Activated T-cell treated with anti-CD3 and anti-CD28 coated beads, Interleukin-2, amount 50 U/mL, for 4 hours (primary cell): ENCODE measurements at regions not wholly inside any gene's neighbourhood (a gene's known extent, or its start where the extent isn't known, plus 50 kb on each side); places are given as distances from the start of the nearest gene placed in this dataset.
"Not testable (repeated sequence)": the region's sequence is repeated elsewhere in the genome, so short reads cannot be mapped to it uniquely, and the experiment has no call there.

Experiments used
- ATAC-seq, 2 donors: fragments of 200-7000 bp; cut with Tn5 transposase; one replicate each; pipeline ENCODE4 v1.10.0; 2021
- DNase-seq: peaks from one replicate; pipeline ENCODE4 v3.0.0-alpha.2; 2020
- H3K27me3 Mint-ChIP-seq: one replicate; pipeline ENCODE4 v1.8.0; 2021; ENCODE audit warnings: low read depth, mixed read lengths
- H3K36me3 Mint-ChIP-seq: one replicate; pipeline ENCODE4 v1.8.0; 2022; ENCODE audit warnings: mixed read lengths; ENCODE audit not compliant: insufficient read depth
- H3K4me1 Mint-ChIP-seq: one replicate; pipeline ENCODE4 v1.8.0; 2021; ENCODE audit warnings: low read depth, mixed read lengths
- H3K4me3 Mint-ChIP-seq: one replicate; pipeline ENCODE4 v1.8.0; 2021; ENCODE audit warnings: mild to moderate bottlenecking, moderate library complexity, mixed read lengths
- H3K9me3 Mint-ChIP-seq: one replicate; pipeline ENCODE4 v1.8.0; 2021; ENCODE audit warnings: mixed read lengths

DNA sequence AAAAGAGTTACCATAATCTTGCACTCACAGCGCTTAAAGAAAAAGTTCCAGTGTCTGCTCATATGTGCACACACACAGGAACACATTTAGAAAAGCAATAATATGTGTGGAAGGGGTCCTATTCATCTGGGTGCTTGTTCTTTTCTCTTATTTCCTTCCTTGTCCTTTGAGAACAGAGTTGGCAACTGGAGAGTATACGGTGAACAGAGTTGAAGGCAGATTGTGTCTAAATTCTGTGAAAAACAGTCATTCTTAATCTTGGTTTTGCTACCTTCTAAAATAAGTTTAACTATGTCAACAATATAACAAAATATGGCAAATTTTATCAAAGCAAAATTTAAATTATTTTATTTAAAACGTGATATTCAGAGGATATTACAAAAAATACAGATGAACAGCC is 365.1 kb upstream of the NOCT start:
- DNase-seq (no peak), ATAC-seq (no peak)
- no peaks in the 10 kb centered on the region for H3K4me1 Mint-ChIP-seq

DNA sequence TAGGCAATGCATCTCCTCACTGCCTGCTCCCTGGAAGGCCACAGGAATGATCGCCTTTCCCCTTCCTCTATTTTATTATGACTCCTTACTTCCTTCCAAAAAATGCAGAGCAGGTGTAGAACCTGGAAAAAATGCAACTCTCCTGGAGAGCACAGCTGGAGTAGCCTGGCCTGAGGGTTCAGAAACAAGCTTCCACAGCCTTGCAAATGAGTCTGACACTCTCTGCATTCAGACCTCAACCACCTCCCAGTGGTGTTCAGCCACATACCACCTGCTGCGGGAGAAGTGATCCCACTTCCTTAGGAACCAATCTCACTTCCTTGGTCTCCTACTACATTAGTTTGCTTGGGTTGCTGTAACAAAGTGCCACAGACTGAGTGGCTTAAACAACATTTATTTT is 368.1 kb upstream of the NOCT start:
- Mint-ChIP-seq H3K27me3 (peaks cover 5% of the 10 kb centered on the region), H3K36me3 (no peaks in the 10 kb centered on the region), H3K4me1 (no peaks in the 10 kb centered on the region), H3K4me3 (no peak overlapping the region), H3K9me3 (peaks cover 2% of the 10 kb centered on the region)
- DNase-seq (no peak), ATAC-seq (no peak)

More for the DNA sequence above, 365.1 kb upstream of the NOCT start:
- peaks cover 5% of the 10 kb centered on the region for H3K27me3 Mint-ChIP-seq
- H3K4me3 Mint-ChIP-seq = no peak overlapping the region
- peaks cover 3% of the 10 kb centered on the region for H3K9me3 Mint-ChIP-seq
- no peaks in the 10 kb centered on the region for H3K36me3 Mint-ChIP-seq

DNA sequence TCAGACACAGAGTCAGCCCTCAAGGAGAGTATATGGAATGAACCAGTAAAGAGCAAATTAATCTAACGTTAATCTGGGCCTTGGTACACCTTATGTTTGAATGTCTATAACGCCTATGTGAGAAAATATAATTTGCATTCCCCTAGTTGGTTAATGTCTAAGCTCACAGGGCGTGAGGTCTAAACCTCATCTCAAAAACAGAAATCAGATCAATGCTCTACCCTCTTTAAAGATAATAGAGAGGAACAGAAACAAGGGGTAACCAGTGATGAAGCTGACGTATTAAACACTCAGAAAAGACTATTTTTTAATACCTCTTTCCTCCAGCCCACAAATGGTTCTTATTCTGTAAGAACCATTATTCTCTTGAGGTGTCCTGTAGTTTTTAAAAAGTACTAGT is 369.2 kb upstream of the NOCT start:
- H3K9me3 Mint-ChIP-seq = no peaks in the 10 kb centered on the region
- DNase-seq (no peak), ATAC-seq (no peak)
- no peak overlapping the region for H3K4me3 Mint-ChIP-seq
- no peaks in the 10 kb centered on the region for H3K4me1 Mint-ChIP-seq
- peaks cover 7% of the 10 kb centered on the region for H3K27me3 Mint-ChIP-seq
- no peaks in the 10 kb centered on the region for H3K36me3 Mint-ChIP-seq

DNA sequence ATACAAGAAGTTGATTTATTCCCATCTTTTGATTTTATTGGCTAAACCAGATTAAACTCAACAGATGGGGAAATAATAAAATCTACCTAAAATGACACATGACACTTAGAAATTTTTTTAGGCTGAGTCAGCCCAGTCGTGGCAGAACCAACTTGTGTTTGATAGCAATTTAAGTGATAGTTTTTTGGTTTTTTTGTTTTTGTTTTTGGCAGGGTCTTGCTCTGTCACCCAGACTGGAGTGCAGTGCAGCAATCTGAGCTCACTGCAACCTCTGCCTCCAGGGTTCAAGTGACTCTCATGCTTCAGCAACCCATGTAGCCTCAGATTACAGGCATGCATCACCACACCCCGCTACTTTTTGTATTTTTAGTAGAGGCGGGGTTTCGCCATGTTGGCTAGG is 370.3 kb upstream of the NOCT start:
- no peak overlapping the region for H3K4me3 Mint-ChIP-seq
- DNase-seq (no peak), ATAC-seq (no peak)
- no peaks in the 10 kb centered on the region for H3K9me3 Mint-ChIP-seq
- H3K4me1 Mint-ChIP-seq = no peaks in the 10 kb centered on the region
- no peaks in the 10 kb centered on the region for H3K36me3 Mint-ChIP-seq
- H3K27me3 Mint-ChIP-seq = peaks cover 5% of the 10 kb centered on the region

DNA sequence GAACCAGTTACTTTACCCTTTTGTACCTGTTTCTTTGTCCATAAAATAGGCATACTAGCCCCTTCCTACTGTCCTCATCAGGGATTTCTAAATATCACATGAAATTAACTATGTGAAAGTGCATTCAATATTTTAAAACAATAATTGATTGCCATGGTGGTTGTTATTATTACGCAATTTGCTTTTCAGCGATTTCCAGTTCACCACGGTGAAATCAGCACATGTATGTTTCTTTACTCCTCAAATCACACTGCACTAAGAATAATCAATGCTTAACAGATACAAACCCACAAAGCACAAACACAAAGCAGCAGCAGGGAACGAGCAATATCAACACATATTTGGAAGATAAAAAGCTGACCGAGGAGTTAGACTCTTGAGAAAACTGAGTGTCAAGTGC is 371.3 kb upstream of the NOCT start:
- no peaks in the 10 kb centered on the region for H3K36me3 Mint-ChIP-seq
- peaks cover 2% of the 10 kb centered on the region for H3K27me3 Mint-ChIP-seq
- no peaks in the 10 kb centered on the region for H3K9me3 Mint-ChIP-seq
- ATAC-seq (no peak), DNase-seq (no peak)
- no peak overlapping the region for H3K4me3 Mint-ChIP-seq
- H3K4me1 Mint-ChIP-seq = no peaks in the 10 kb centered on the region

DNA sequence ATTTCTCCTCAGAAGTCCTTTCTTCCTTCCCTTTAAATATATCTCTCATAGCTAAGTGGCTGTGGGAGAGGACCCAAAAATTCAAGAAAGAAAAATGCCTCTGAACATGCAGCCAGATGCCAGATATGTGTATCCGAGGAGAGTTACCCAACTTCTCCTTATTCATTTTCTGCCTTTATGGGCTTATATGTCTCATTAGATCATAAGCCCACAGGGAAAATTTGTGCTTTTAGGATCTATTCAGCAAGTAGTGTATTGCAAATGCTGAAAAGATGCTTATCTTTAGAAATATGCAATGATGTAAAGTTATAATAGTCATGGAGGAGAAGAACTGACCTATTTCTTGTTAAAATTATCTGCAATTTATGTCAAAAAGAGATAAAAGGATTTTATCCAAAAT is 371.8 kb upstream of the NOCT start:
- Mint-ChIP-seq H3K4me3 (no peak overlapping the region), H3K9me3 (no peaks in the 10 kb centered on the region), H3K27me3 (peaks cover 2% of the 10 kb centered on the region), H3K36me3 (no peaks in the 10 kb centered on the region), H3K4me1 (no peaks in the 10 kb centered on the region)
- ATAC-seq (no peak), DNase-seq (no peak)

DNA sequence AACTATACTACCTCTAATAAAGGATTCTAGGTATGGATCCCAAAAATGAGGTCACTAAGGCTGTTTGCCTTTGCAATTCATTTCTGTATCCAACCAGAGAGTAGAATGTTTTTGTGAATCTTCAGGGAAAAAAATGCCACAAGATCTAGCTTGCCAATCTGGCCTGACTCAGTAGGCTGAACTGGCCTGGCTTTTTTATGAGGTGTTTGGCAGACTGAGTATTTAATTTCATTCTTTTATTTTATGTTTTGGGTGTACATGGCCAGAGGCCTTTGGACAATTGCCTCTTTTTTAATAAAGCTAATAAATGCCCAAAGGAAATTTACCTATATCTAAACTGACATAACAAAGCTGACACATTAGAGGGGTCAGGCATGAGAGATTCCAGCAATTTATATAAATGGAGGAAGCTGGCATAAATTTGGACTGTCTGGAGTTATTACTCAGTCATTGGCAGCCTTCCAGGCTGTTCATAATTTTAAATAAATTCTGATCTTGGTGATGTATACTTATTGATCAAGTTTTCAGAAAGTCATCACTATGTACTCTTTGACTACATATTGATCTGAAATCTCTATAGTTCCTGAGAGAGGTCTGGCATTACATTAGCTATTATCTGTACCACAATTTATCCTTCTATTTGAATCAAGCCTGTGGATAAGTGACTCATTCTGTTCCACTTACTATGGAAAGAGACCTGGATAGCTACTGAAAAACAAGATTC is 376.4 kb upstream of the NOCT start:
- DNase-seq (no peak), ATAC-seq (no peak)
- no peaks in the 10 kb centered on the region for H3K36me3 Mint-ChIP-seq
- no peaks in the 10 kb centered on the region for H3K9me3 Mint-ChIP-seq
- H3K27me3 Mint-ChIP-seq = peaks cover 2% of the 10 kb centered on the region
- H3K4me3 Mint-ChIP-seq = no peak overlapping the region
- no peaks in the 10 kb centered on the region for H3K4me1 Mint-ChIP-seq

DNA sequence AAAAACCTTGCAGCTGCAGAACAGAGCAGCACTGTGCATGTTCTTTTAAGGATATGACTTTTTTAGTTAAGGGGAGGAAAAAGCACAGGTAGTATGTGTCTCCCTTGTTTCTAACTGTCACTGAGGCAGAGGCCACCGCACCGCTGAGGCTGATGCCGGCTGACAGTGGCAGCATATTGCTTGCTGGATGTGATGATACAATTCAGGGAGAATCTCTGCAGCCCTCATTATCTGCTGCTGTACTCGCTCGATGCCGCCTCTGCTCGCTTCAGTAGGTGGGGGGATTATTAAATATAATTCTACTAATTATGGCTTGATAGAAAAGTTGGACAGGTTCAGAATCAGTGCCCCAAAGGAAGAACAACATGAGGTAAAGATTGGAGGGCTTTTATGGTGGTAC is 378.8 kb upstream of the NOCT start:
- Mint-ChIP-seq H3K27me3 (peaks cover 1% of the 10 kb centered on the region), H3K4me3 (no peak overlapping the region), H3K9me3 (peaks cover 3% of the 10 kb centered on the region), H3K4me1 (no peaks in the 10 kb centered on the region), H3K36me3 (no peaks in the 10 kb centered on the region)
- DNase-seq = no peak
- no peak for ATAC-seq

DNA sequence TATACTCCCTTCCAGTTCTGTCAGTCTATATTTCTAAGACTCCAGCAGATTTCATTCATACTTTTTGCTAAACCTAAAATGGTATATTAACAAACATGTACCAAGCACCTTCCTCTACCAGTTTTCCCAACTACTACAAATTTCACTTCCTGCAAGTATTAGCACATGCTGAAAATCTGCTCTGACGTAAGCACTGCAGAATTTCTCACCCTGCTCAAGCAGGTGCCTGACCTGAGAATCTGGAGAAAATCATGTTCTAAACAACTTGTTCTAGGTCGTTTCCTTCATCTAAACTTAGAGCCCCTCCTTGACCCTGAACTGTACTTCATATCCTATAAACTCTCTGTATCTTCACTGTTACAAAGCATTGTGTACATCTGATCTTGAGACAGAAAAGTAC is 380.7 kb upstream of the NOCT start:
- Mint-ChIP-seq H3K4me1 (no peaks in the 10 kb centered on the region), H3K36me3 (no peaks in the 10 kb centered on the region), H3K9me3 (peaks cover 3% of the 10 kb centered on the region), H3K27me3 (no peaks in the 10 kb centered on the region), H3K4me3 (no peak overlapping the region)
- DNase-seq (no peak), ATAC-seq (no peak)

DNA sequence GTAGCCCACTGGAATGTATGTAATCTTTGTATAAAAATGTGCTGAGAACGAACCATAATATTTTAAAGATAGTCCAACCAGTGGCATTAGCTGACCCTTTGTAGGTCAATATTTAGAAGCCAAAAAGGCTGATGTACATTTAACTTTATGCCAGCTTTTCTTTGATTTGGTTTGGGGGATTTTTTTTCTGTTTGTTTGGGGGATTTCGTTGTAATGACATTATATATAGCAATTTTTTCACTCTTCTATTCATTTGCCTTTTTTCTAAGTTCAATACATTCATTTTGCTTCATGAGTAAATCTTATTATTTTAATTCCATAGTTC is 382.0 kb upstream of the NOCT start:
- H3K4me3 Mint-ChIP-seq = no peak overlapping the region
- no peaks in the 10 kb centered on the region for H3K36me3 Mint-ChIP-seq
- ATAC-seq (no peak), DNase-seq (no peak)
- H3K27me3 Mint-ChIP-seq = no peaks in the 10 kb centered on the region
- peaks cover 3% of the 10 kb centered on the region for H3K9me3 Mint-ChIP-seq
- H3K4me1 Mint-ChIP-seq = no peaks in the 10 kb centered on the region

DNA sequence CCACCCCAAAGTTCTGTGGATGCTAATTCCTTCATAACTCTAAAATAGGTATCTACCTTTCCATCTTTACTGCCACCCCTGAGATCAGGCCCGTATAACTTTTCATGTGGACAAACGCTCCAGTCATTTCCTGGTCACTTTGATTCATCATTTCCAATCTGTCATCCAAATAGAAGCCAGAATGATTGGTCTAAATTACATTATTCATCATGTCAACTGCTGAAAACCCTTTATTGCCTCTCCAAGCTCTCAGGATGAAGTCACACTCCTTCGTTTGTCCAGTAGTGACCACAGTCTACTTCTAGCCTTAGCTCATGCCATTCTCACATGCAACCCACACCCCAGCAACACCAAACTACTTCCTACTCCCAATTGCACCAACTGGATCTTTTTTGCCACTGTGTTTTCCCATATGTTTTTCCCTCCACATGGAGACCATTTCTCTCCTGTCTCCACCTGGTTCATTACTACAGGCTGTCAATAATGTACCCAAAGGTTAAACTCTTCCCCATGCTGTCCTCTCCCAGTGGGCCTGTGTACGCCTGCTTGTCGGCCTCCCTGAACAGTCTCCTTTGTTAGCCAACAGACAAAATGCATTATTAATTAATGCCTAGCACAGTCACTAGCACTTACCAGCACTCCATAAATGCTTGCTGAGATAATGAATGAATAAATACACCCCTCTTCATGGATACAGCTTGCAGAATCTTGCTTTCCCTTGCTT is 382.6 kb upstream of the NOCT start:
- no peaks in the 10 kb centered on the region for H3K27me3 Mint-ChIP-seq
- no peaks in the 10 kb centered on the region for H3K36me3 Mint-ChIP-seq
- peaks cover 3% of the 10 kb centered on the region for H3K9me3 Mint-ChIP-seq
- DNase-seq (no peak), ATAC-seq (no peak)
- no peaks in the 10 kb centered on the region for H3K4me1 Mint-ChIP-seq
- H3K4me3 Mint-ChIP-seq = no peak overlapping the region

DNA sequence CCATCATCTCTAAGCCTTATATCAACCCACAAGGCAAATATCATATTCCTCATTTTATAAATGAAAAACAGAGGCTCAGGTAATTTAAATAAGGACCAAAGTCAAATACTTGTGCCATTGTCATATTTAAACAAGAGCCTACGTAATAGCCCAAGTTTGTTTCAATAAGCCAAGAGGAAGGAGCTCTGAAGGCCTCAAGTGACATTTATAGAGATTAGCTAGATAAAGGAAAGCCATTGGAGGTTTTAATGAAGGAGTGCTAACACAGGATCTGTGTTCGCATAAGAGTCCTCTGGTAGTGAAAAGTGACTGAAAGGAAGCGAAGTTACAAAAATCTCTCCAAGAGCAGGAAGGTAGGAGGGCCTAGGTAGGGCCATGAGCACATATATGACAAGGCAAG is 384.9 kb upstream of the NOCT start:
- no peak for ATAC-seq
- Mint-ChIP-seq H3K4me1 (no peaks in the 10 kb centered on the region), H3K36me3 (no peaks in the 10 kb centered on the region)

DNA sequence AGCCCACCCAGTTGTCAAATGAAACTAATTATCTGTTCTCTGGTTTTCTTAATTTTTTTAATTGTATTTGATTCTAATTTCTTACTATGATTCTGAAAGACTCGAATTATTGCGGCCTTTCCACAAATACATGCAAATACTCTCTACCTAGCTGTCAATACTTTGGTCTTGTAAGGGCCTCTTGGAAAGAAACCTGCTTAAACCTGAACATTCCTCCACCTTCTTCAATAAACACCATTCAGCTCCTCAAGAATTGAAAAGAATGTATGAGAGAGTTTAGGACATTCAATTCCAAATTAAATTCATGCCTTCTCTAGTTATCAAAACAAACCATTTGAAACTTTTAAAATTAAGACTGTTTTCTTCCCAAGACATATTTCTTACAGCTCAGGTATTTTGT is 385.9 kb upstream of the NOCT start:
- no peaks in the 10 kb centered on the region for H3K27me3 Mint-ChIP-seq
- DNase-seq (no peak), ATAC-seq (no peak)
- peaks cover 3% of the 10 kb centered on the region for H3K9me3 Mint-ChIP-seq
- no peaks in the 10 kb centered on the region for H3K36me3 Mint-ChIP-seq
- H3K4me3 Mint-ChIP-seq = no peak overlapping the region
- no peaks in the 10 kb centered on the region for H3K4me1 Mint-ChIP-seq

More for the DNA sequence above, 384.9 kb upstream of the NOCT start:
- Mint-ChIP-seq H3K4me3 (no peak overlapping the region), H3K9me3 (peaks cover 3% of the 10 kb centered on the region), H3K27me3 (no peaks in the 10 kb centered on the region)
- no peak for DNase-seq

DNA sequence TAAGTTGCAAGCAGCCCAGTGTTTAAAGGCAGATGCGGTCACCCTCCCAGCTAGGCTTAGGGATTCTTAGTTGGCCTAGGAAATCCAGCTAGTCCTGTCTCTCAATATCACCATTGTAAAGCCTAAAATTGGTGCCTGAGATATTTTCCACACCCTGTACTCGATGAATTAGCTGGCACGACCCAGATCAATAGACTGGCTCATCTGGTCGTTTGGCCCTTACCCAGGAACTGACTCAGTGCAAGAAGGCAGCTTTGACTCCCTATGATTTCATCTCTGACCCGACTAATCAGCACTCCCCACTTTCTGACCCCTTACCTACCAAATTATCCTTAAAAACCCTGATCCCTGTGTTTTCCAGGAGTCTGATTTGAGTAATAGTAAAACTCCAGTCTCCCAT is 384.9 kb upstream of the SLC7A11 start:
- Mint-ChIP-seq H3K9me3 (no peaks in the 10 kb centered on the region), H3K4me3 (no peak overlapping the region), H3K4me1 (no peaks in the 10 kb centered on the region), H3K27me3 (no peaks in the 10 kb centered on the region), H3K36me3 (no peaks in the 10 kb centered on the region)
- no peak for DNase-seq
- ATAC-seq = no peak

DNA sequence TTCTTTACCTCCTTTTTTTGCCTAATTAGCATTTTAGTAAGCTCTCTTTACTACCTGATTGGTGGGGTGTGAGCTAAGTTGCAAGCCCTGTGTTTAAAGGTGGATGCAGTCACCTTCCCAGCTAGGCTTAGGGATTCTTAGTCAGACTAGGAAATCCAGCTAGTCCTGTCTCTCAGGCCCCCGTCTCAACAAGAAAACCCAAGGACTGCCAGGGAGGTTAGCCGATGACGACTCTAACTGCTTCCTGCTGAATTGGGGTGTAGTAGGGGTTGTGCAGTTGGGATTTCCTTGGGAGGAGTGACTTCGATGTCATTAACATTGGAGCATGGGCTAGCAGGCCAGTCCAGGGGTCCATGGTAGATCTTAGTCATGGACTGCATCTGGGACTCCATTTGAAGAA is 380.2 kb upstream of the SLC7A11 start:
- peaks cover 10% of the 10 kb centered on the region for H3K9me3 Mint-ChIP-seq
- not testable (repeated sequence) for H3K36me3 Mint-ChIP-seq, H3K27me3 Mint-ChIP-seq, DNase-seq, H3K4me3 Mint-ChIP-seq, ATAC-seq, H3K4me1 Mint-ChIP-seq
